ENCODE measurements at regions not wholly inside any gene's neighbourhood (a gene's known extent, or its start where the extent isn't known, plus 50 kb on each side); places are given as distances from the start of the nearest gene placed in this dataset.

- no peak for TF ChIP-seq CTCF (IDR thresholded peaks at IDR 0.05)
- H3K27ac ChIP-seq, result no peak overlapping the region
- H3K4me3 ChIP-seq, result no peak overlapping the region
- no peak for DNase-seq (ENCODE audit: low spot score)
These were observed 84.7 kb downstream of the RBBP6 start for GRCh38 chr16:24624102-24624501.

GRCh38 chr16:24626256-24626655 lies 86.9 kb downstream of the RBBP6 start:
- Histone ChIP-seq H3K27ac (no peak overlapping the region), H3K4me3 (no peak overlapping the region)
- TF ChIP-seq CTCF (IDR thresholded peaks at IDR 0.05), result no peak
- no peak for DNase-seq (ENCODE audit: low spot score)

GRCh38 chr16:24634919-24635318 lies 94.5 kb upstream of the TNRC6A start:
- H3K4me3 ChIP-seq, result no peak overlapping the region
- no peak overlapping the region for H3K27ac ChIP-seq
- TF ChIP-seq CTCF (IDR thresholded peaks at IDR 0.05), result no peak
- no peak for DNase-seq (ENCODE audit: low spot score)

- no peak for DNase-seq (ENCODE audit: low spot score)
- no peak overlapping the region for H3K27ac ChIP-seq
- no peak for TF ChIP-seq CTCF (IDR thresholded peaks at IDR 0.05)
These were observed 93.4 kb upstream of the TNRC6A start for GRCh38 chr16:24635900-24636610.

GRCh38 chr16:24639769-24640168 lies 89.7 kb upstream of the TNRC6A start:
- no peak for TF ChIP-seq CTCF (IDR thresholded peaks at IDR 0.05)
- no peak for DNase-seq (ENCODE audit: low spot score)
- Histone ChIP-seq H3K27ac (no peak overlapping the region), H3K4me3 (no peak overlapping the region)

More at GRCh38 chr16:24635900-24636610, 93.4 kb upstream of the TNRC6A start:
- H3K4me3 ChIP-seq, result no peak overlapping the region

GRCh38 chr16:24643489-24643888 lies 86.0 kb upstream of the TNRC6A start:
- TF ChIP-seq CTCF (IDR thresholded peaks at IDR 0.05), result no peak
- DNase-seq (ENCODE audit: low spot score), result no peak
- no peak overlapping the region for H3K4me3 ChIP-seq
- no peak overlapping the region for H3K27ac ChIP-seq

All from coronary artery (tissue), 2 donors.